HEK293 (cell line): ENCODE measurements at regions not wholly inside any gene's neighbourhood (a gene's known extent, or its start where the extent isn't known, plus 50 kb on each side); places are given as distances from the start of the nearest gene placed in this dataset.

Source experiments
- CTCF ChIP-seq: fragments of 450-650 bp; formaldehyde crosslinking; IDR thresholded peaks from 2 replicates; pipeline ENCODE4 v1.5.1; 2016; ENCODE audit warnings: missing biosample characterization, missing genetic modification characterization
- IKZF3 ChIP-seq: fragments of 450-650 bp; IDR thresholded peaks from 2 replicates; pipeline ENCODE4 v1.5.0; 2018; ENCODE audit warnings: missing biosample characterization, mild to moderate bottlenecking, missing genetic modification characterization, moderate library complexity
- PRDM10 ChIP-seq: fragments of 450-650 bp; formaldehyde crosslinking; IDR thresholded peaks from 2 replicates; pipeline ENCODE4 v1.5.1; 2016; ENCODE audit warnings: missing biosample characterization, missing genetic modification characterization
- REST ChIP-seq: fragments of 450-650 bp; formaldehyde crosslinking; IDR thresholded peaks from 2 replicates; pipeline ENCODE4 v1.5.1; 2016; ENCODE audit warnings: missing biosample characterization, missing genetic modification characterization
- ZNF239 ChIP-seq: fragments of 450-650 bp; formaldehyde crosslinking; IDR thresholded peaks from 2 replicates; pipeline ENCODE4 v1.5.1; 2016; ENCODE audit warnings: missing biosample characterization, missing genetic modification characterization
- ZNF274 ChIP-seq, 2 experiments: fragments of 200-500 bp in 1 of 2; fragments of 450-650 bp in 1 of 2; sonication (Bioruptor generic) in 1 of 2; formaldehyde crosslinking in 1 of 2; IDR thresholded peaks; 2 replicates each; pipeline versions ENCODE4 v1.5.1 to v1.6.1; 2014 to 2016; ENCODE audit warnings: borderline replicate concordance in 1 of 2, inconsistent platforms in 1 of 2, low read length in 1 of 2, missing biosample characterization in 1 of 2, missing genetic modification characterization in 1 of 2
- ZNF366 ChIP-seq: fragments of 450-650 bp; formaldehyde crosslinking; conservative IDR thresholded peaks from 2 replicates; pipeline ENCODE4 v1.5.1; 2016; ENCODE audit warnings: missing biosample characterization, missing genetic modification characterization
- ZNF549 ChIP-seq: fragments of 450-650 bp; IDR thresholded peaks from 2 replicates; pipeline ENCODE4 v1.5.1; 2018; ENCODE audit warnings: missing biosample characterization, missing genetic modification characterization, mild to moderate bottlenecking, inconsistent platforms, moderate library complexity
- ZNF670 ChIP-seq: fragments of 450-650 bp; formaldehyde crosslinking; IDR thresholded peaks from 2 replicates; pipeline ENCODE4 v1.5.1; 2016; ENCODE audit warnings: missing biosample characterization, missing genetic modification characterization, low read depth
- ZNF837 ChIP-seq: fragments of 450-650 bp; formaldehyde crosslinking; IDR thresholded peaks from 2 replicates; pipeline ENCODE4 v1.5.1; 2016; ENCODE audit warnings: missing biosample characterization, missing genetic modification characterization

GRCh38 chr12:127681151-127681754, 585.7 kb upstream of the TMEM132C start:
- TF ChIP-seq ZNF274 (IDR thresholded peaks at IDR 0.05; ENCODE audit: low read length) = no peak
- no peak for TF ChIP-seq ZNF274 (tag by site-specific recombination; IDR thresholded peaks at IDR 0.05; ENCODE audit: borderline replicate concordance)
- no peak for TF ChIP-seq PRDM10
- TF ChIP-seq ZNF366 = no peak
- TF ChIP-seq ZNF670 (tag by site-specific recombination) = no peak
- no peak for TF ChIP-seq IKZF3 (tag by site-specific recombination)
- TF ChIP-seq CTCF (tag by site-specific recombination) = no peak
- TF ChIP-seq REST = no peak
- TF ChIP-seq ZNF837 (tag by site-specific recombination) = no peak
- no peak for TF ChIP-seq ZNF239 (tag by site-specific recombination)
- no peak for TF ChIP-seq ZNF549 (tag by site-specific recombination)
